Smooth muscle cell (in vitro differentiated cells): ENCODE measurements at regions not wholly inside any gene's neighbourhood (a gene's known extent, or its start where the extent isn't known, plus 50 kb on each side); places are given as distances from the start of the nearest gene placed in this dataset.
"Not testable (repeated sequence)": the region's sequence is repeated elsewhere in the genome, so short reads cannot be mapped to it uniquely, and the experiment has no call there.

Experiments used
- DNase-seq: peaks from one replicate; lab custom pipeline; 2025; ENCODE audit not compliant: unreplicated experiment; lab: John Stamatoyannopoulos, UW
- H2AFZ ChIP-seq: fragments of 200-600 bp; sonication (generic); 2 replicates; pipeline ENCODE4 v1.6.0; 2016; ENCODE audit warnings: antibody characterized with exemption, low read depth, mild to moderate bottlenecking
- H3F3A ChIP-seq: fragments of 200-600 bp; sonication (generic); 2 replicates; pipeline ENCODE4 v1.6.0; 2017; ENCODE audit warnings: antibody characterized with exemption, low read depth
- H3K27ac ChIP-seq: fragments of 200-600 bp; sonication (generic); 2 replicates; pipeline ENCODE4 v1.5.1; 2016; ENCODE audit warnings: low read depth, mild to moderate bottlenecking
- H3K27me3 ChIP-seq: fragments of 200-600 bp; sonication (generic); 2 replicates; pipeline ENCODE4 v1.6.1; 2016; ENCODE audit warnings: low read depth, mild to moderate bottlenecking
- H3K36me3 ChIP-seq: fragments of 200-600 bp; sonication (generic); 2 replicates; pipeline ENCODE4 v1.5.1; 2016; ENCODE audit warnings: low read depth
- H3K4me1 ChIP-seq: fragments of 200-600 bp; sonication (generic); 2 replicates; pipeline ENCODE4 v1.5.1; 2016; ENCODE audit warnings: low read depth
- H3K4me2 ChIP-seq: fragments of 200-600 bp; sonication (generic); 2 replicates; pipeline ENCODE4 v1.6.0; 2016; ENCODE audit warnings: mild to moderate bottlenecking
- H3K4me3 ChIP-seq: fragments of 200-600 bp; sonication (generic); 2 replicates; pipeline ENCODE4 v1.5.1; 2016; ENCODE audit warnings: mild to moderate bottlenecking
- H3K79me2 ChIP-seq: fragments of 200-600 bp; sonication (generic); 2 replicates; pipeline ENCODE4 v1.6.0; 2016; ENCODE audit warnings: low read depth, mild to moderate bottlenecking
- H3K9ac ChIP-seq: fragments of 200-600 bp; sonication (generic); 2 replicates; pipeline ENCODE4 v1.6.0; 2016; ENCODE audit warnings: low read depth
- H3K9me3 ChIP-seq: fragments of 200-600 bp; sonication (generic); replicated peaks from 2 replicates; pipeline ENCODE4 v1.5.1; 2016; ENCODE audit warnings: low read depth
- H4K20me1 ChIP-seq: fragments of 200-600 bp; sonication (generic); 2 replicates; pipeline ENCODE4 v1.6.0; 2016; ENCODE audit warnings: low read depth
- CTCF ChIP-seq: fragments of 200-600 bp; sonication (generic); IDR thresholded peaks from 2 replicates; pipeline ENCODE4 v1.5.1; 2017; ENCODE audit warnings: borderline replicate concordance, mild to moderate bottlenecking, antibody characterized with exemption; ENCODE audit not compliant: insufficient read depth, poor library complexity, severe bottlenecking
- WGBS: methylation state at CpG from one replicate; pipeline ENCODE4 v1.1.7; 2016; ENCODE audit warnings: low lambda C conversion rate; 5-methylcytosine and 5-hydroxymethylcytosine counted together

GRCh38 chr5:120164986-120165385 is 299.1 kb upstream of the PRR16 start:
- Histone ChIP-seq H3K79me2 (no peaks in the 10 kb centered on the region), H3K36me3 (no peaks in the 10 kb centered on the region), H4K20me1 (no peaks in the 10 kb centered on the region), H3K27me3 (no peaks in the 10 kb centered on the region), H3K9me3 (no peaks in the 10 kb centered on the region), H3F3A (no peaks in the 10 kb centered on the region), H3K4me2 (no peak overlapping the region), H2AFZ (no peak overlapping the region), H3K9ac (no peak overlapping the region), H3K4me1 (no peaks in the 10 kb centered on the region), H3K27ac (no peak overlapping the region), H3K4me3 (no peak overlapping the region)
- DNase-seq: no peak
- TF ChIP-seq CTCF: no peak
- 100% methylated on average over 1 of the region's 1 CpG for WGBS

- TF ChIP-seq CTCF: no peak
- no peaks in the 10 kb centered on the region for H3K79me2 ChIP-seq
- no peak overlapping the region for H3K27ac ChIP-seq
- DNase-seq: no peak
- no peak overlapping the region for H3K4me3 ChIP-seq
- H3K4me1 ChIP-seq: no peaks in the 10 kb centered on the region
- no peaks in the 10 kb centered on the region for H3K9me3 ChIP-seq
- 93% methylated on average over 3 of the region's 3 CpGs for WGBS
- H4K20me1 ChIP-seq: no peaks in the 10 kb centered on the region
- H2AFZ ChIP-seq: no peak overlapping the region
- H3F3A ChIP-seq: no peaks in the 10 kb centered on the region
- H3K9ac ChIP-seq: no peak overlapping the region
- no peaks in the 10 kb centered on the region for H3K27me3 ChIP-seq
- no peak overlapping the region for H3K4me2 ChIP-seq
- H3K36me3 ChIP-seq: no peaks in the 10 kb centered on the region
These were observed 291.0 kb upstream of the PRR16 start for GRCh38 chr5:120173125-120173524.

GRCh38 chr5:120174089-120174488 is 290.0 kb upstream of the PRR16 start:
- no peak overlapping the region for H2AFZ ChIP-seq
- no peaks in the 10 kb centered on the region for H4K20me1 ChIP-seq
- no peak overlapping the region for H3K27ac ChIP-seq
- no peaks in the 10 kb centered on the region for H3F3A ChIP-seq
- H3K79me2 ChIP-seq: no peaks in the 10 kb centered on the region
- no peaks in the 10 kb centered on the region for H3K9me3 ChIP-seq
- H3K36me3 ChIP-seq: no peaks in the 10 kb centered on the region
- H3K4me3 ChIP-seq: no peak overlapping the region
- no peak overlapping the region for H3K9ac ChIP-seq
- H3K27me3 ChIP-seq: no peaks in the 10 kb centered on the region
- H3K4me1 ChIP-seq: no peaks in the 10 kb centered on the region
- no peak for DNase-seq
- TF ChIP-seq CTCF: no peak
- WGBS: 96% methylated on average over 2 of the region's 2 CpGs
- H3K4me2 ChIP-seq: no peak overlapping the region

- not testable (repeated sequence) for H3K9ac ChIP-seq, H4K20me1 ChIP-seq, H3K27ac ChIP-seq, H3K4me1 ChIP-seq, H3K4me2 ChIP-seq, H3K79me2 ChIP-seq, H3K9me3 ChIP-seq, H3F3A ChIP-seq, H2AFZ ChIP-seq, DNase-seq, H3K27me3 ChIP-seq, H3K36me3 ChIP-seq, H3K4me3 ChIP-seq
- WGBS: 94% methylated on average over 10 of the region's 10 CpGs
These were observed 282.9 kb upstream of the PRR16 start for GRCh38 chr5:120181238-120181637.

- H3K36me3 ChIP-seq, H2AFZ ChIP-seq, H3K79me2 ChIP-seq, H3K27me3 ChIP-seq, DNase-seq, H4K20me1 ChIP-seq, H3K9ac ChIP-seq, H3K9me3 ChIP-seq, H3K27ac ChIP-seq, H3K4me2 ChIP-seq, H3K4me1 ChIP-seq, H3K4me3 ChIP-seq, H3F3A ChIP-seq: not testable (repeated sequence)
- WGBS: 64% methylated on average over 2 of the region's 2 CpGs
These were observed 269.4 kb upstream of the PRR16 start for GRCh38 chr5:120194650-120195049.
